ENCODE measurements at regions not wholly inside any gene's neighbourhood (a gene's known extent, or its start where the extent isn't known, plus 50 kb on each side); places are given as distances from the start of the nearest gene placed in this dataset.

GRCh38 chr4:123613586-123614344, 217.2 kb downstream of the SPRY1 start:
- Histone ChIP-seq H3K27me3 (no peaks in the 10 kb centered on the region), H3K4me3 (no peak overlapping the region), H3K36me3 (no peaks in the 10 kb centered on the region), H3K27ac (no peak overlapping the region), H3K9me3 (no peaks in the 10 kb centered on the region), H3K4me1 (peaks cover 6% of the 10 kb centered on the region)
- no peak for TF ChIP-seq EP300 (IDR thresholded peaks at IDR 0.05)
- no peak for TF ChIP-seq CTCF (IDR thresholded peaks at IDR 0.05)
- DNase-seq (ENCODE audit: low spot score in 2 of 2): no peak
- WGBS: 94% methylated on average over 9 of the region's 9 CpGs

GRCh38 chr4:123615901-123616300, 219.3 kb downstream of the SPRY1 start:
- WGBS: 84% methylated on average over 2 of the region's 2 CpGs
- H3K4me3 ChIP-seq: no peak overlapping the region

GRCh38 chr4:123616951-123617461, 220.4 kb downstream of the SPRY1 start:
- peaks cover 9% of the 10 kb centered on the region for H3K4me1 ChIP-seq
- TF ChIP-seq POLR2AphosphoS5 (IDR thresholded peaks at IDR 0.05) (peak in 1 of 3 donors; percentile 51), CTCF (IDR thresholded peaks at IDR 0.05) (no peak)
- peak in 1 of 2 donors; percentile 68 for DNase-seq (ENCODE audit: low spot score in 2 of 2)
- 49% methylated on average over 6 of the region's 6 CpGs for WGBS
- H3K27me3 ChIP-seq: no peaks in the 10 kb centered on the region
- no peak overlapping the region for H3K4me3 ChIP-seq
- no peak overlapping the region for H3K27ac ChIP-seq
- H3K36me3 ChIP-seq: no peaks in the 10 kb centered on the region
- H3K9me3 ChIP-seq: no peaks in the 10 kb centered on the region

More at GRCh38 chr4:123615901-123616300, 219.3 kb downstream of the SPRY1 start:
- H3K27ac ChIP-seq: no peak overlapping the region
- H3K36me3 ChIP-seq: no peaks in the 10 kb centered on the region
- H3K9me3 ChIP-seq: no peaks in the 10 kb centered on the region
- peaks cover 6% of the 10 kb centered on the region for H3K4me1 ChIP-seq
- DNase-seq (ENCODE audit: low spot score in 2 of 2): no peak
- TF ChIP-seq CTCF (IDR thresholded peaks at IDR 0.05) (no peak), EP300 (IDR thresholded peaks at IDR 0.05) (no peak), POLR2AphosphoS5 (IDR thresholded peaks at IDR 0.05) (no peak), POLR2A (IDR thresholded peaks at IDR 0.05) (no peak)
- no peaks in the 10 kb centered on the region for H3K27me3 ChIP-seq

- TF ChIP-seq POLR2AphosphoS5 (IDR thresholded peaks at IDR 0.05) (no peak), EP300 (IDR thresholded peaks at IDR 0.05) (no peak), CTCF (IDR thresholded peaks at IDR 0.05) (no peak), POLR2A (IDR thresholded peaks at IDR 0.05) (no peak)
- Histone ChIP-seq H3K27me3 (no peaks in the 10 kb centered on the region), H3K9me3 (no peaks in the 10 kb centered on the region), H3K36me3 (no peaks in the 10 kb centered on the region), H3K27ac (no peak overlapping the region), H3K4me3 (no peak overlapping the region), H3K4me1 (peaks cover 9% of the 10 kb centered on the region)
- 86% methylated on average over 1 of the region's 1 CpG for WGBS
- no peak for DNase-seq (ENCODE audit: low spot score in 2 of 2)
Measured at GRCh38 chr4:123617791-123618190, 221.2 kb downstream of the SPRY1 start.

GRCh38 chr4:123618606-123619005, 222.0 kb downstream of the SPRY1 start:
- H3K36me3 ChIP-seq: no peaks in the 10 kb centered on the region
- 95% methylated on average over 1 of the region's 1 CpG for WGBS
- H3K27ac ChIP-seq: no peak overlapping the region
- H3K27me3 ChIP-seq: no peaks in the 10 kb centered on the region
- H3K9me3 ChIP-seq: no peaks in the 10 kb centered on the region
- H3K4me3 ChIP-seq: no peak overlapping the region
- TF ChIP-seq POLR2A (IDR thresholded peaks at IDR 0.05) (no peak), CTCF (IDR thresholded peaks at IDR 0.05) (no peak), EP300 (IDR thresholded peaks at IDR 0.05) (no peak), POLR2AphosphoS5 (IDR thresholded peaks at IDR 0.05) (no peak)
- H3K4me1 ChIP-seq: peaks cover 9% of the 10 kb centered on the region
- no peak for DNase-seq (ENCODE audit: low spot score in 2 of 2)

All from suprapubic skin (tissue), 4 donors.